ENCODE measurements at regions not wholly inside any gene's neighbourhood (a gene's known extent, or its start where the extent isn't known, plus 50 kb on each side); places are given as distances from the start of the nearest gene placed in this dataset.

DNA sequence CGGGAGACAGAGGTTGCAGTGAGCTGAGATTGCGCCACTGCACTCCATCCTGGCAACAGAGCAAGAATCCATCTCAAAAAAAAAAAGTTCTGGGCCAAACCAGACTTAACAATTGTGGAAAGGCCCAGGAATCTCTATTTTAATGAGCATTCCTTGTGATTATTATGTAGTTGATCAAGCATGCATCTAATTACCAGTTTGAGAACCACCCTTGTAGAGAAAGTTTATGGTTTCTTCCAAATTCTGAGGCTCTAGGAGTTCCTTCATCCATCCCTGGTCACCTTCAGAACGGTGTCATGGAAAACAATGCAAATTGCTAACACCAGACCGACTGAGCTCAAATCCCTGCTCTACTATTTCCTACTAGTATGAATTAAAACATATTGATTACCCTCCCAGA, 246.3 kb upstream of the KLHL29 start:
- TF ChIP-seq, protein P1, sequence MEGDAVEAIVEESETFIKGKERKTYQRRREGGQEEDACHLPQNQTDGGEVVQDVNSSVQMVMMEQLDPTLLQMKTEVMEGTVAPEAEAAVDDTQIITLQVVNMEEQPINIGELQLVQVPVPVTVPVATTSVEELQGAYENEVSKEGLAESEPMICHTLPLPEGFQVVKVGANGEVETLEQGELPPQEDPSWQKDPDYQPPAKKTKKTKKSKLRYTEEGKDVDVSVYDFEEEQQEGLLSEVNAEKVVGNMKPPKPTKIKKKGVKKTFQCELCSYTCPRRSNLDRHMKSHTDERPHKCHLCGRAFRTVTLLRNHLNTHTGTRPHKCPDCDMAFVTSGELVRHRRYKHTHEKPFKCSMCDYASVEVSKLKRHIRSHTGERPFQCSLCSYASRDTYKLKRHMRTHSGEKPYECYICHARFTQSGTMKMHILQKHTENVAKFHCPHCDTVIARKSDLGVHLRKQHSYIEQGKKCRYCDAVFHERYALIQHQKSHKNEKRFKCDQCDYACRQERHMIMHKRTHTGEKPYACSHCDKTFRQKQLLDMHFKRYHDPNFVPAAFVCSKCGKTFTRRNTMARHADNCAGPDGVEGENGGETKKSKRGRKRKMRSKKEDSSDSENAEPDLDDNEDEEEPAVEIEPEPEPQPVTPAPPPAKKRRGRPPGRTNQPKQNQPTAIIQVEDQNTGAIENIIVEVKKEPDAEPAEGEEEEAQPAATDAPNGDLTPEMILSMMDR (conservative IDR thresholded peaks at IDR 0.05): no peak
- no peak for TF ChIP-seq ZFX (IDR thresholded peaks at IDR 0.05)

All from C4-2B (cell line).